ENCODE measurements at regions not wholly inside any gene's neighbourhood (a gene's known extent, or its start where the extent isn't known, plus 50 kb on each side); places are given as distances from the start of the nearest gene placed in this dataset.

DNA sequence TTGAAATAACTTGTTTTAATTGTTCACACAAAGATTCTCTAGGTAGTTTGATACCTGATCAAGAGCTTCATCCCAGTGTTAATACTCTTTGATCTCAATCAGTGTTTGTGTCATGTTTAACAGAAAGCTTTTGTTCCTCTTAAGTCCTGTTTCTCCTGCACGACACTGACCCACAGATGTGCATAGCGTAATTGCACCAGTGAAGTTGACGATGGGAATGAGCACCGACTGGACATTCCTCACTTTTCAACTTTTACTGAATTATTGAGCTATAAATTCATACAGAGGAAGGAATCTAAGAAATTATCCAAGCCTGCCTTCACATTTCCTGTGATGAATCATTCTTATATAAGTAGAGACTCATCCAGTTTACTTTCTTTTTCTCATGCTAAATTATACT lies 878.7 kb upstream of the TENM3 start:
- DNase-seq (ENCODE audit: low read depth) = no peak
- TF ChIP-seq, protein P1, sequence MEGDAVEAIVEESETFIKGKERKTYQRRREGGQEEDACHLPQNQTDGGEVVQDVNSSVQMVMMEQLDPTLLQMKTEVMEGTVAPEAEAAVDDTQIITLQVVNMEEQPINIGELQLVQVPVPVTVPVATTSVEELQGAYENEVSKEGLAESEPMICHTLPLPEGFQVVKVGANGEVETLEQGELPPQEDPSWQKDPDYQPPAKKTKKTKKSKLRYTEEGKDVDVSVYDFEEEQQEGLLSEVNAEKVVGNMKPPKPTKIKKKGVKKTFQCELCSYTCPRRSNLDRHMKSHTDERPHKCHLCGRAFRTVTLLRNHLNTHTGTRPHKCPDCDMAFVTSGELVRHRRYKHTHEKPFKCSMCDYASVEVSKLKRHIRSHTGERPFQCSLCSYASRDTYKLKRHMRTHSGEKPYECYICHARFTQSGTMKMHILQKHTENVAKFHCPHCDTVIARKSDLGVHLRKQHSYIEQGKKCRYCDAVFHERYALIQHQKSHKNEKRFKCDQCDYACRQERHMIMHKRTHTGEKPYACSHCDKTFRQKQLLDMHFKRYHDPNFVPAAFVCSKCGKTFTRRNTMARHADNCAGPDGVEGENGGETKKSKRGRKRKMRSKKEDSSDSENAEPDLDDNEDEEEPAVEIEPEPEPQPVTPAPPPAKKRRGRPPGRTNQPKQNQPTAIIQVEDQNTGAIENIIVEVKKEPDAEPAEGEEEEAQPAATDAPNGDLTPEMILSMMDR (IDR thresholded peaks at IDR 0.05; ENCODE audit: insufficient read depth, low read depth, low read length) = no peak

DNA sequence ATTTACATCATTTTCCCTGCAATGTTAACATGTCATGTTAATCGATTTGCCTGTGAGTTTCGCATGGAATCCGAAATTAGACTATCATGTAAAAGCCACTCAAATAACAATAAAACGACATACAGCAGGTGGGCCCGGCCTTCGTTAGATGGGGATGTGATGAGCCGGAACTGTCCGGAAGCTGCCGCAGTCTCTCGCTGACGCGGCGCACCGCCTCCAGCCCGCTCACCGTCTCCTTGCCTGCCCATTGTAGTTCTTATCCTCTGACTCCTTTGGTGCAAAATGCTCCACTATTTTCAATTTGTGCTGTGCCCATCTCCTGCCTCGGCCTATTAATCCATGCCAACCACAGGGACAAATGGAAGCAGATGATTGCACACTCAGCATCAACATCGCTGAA lies 877.5 kb upstream of the TENM3 start:
- no peak for DNase-seq (ENCODE audit: low read depth)
- H3K4me3 ChIP-seq (ENCODE audit: low read depth, low read length) = no peak overlapping the region
- TF ChIP-seq, protein P1 (IDR thresholded peaks at IDR 0.05; ENCODE audit: insufficient read depth, low read depth, low read length) = no peak

More for the DNA sequence above, 878.7 kb upstream of the TENM3 start:
- no peak overlapping the region for H3K4me3 ChIP-seq (ENCODE audit: low read depth, low read length)

GRCh38 chr4:181372014-181372413 lies 871.2 kb upstream of the TENM3 start:
- DNase-seq (ENCODE audit: low read depth) = no peak
- TF ChIP-seq, protein P1 (IDR thresholded peaks at IDR 0.05; ENCODE audit: insufficient read depth, low read depth, low read length) = no peak

DNA sequence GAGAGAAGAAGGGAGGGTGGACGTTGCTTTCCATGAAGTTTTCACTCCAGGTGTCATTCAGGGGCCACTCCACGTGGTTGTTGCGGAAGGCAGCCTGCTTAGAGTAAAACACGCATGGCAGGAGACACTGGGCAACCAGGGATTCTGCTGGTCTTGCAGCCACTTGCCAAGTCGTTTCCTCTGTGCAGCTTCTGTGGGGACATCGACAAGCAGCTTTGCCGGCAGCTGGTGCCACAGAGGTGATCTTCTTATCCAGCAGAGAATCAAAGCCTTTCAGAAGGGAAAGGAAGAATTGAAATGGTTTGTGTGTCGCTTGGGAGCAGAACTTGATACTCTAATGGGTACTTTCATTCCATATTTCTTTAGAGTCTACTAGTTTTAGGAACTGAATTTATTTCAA lies 867.1 kb upstream of the TENM3 start:
- no peak for DNase-seq (ENCODE audit: low read depth)
- no peak overlapping the region for H3K4me3 ChIP-seq (ENCODE audit: low read depth, low read length)
- TF ChIP-seq, protein P1 (IDR thresholded peaks at IDR 0.05; ENCODE audit: insufficient read depth, low read depth, low read length) = no peak

More at GRCh38 chr4:181372014-181372413, 871.2 kb upstream of the TENM3 start:
- no peak overlapping the region for H3K4me3 ChIP-seq (ENCODE audit: low read depth, low read length)

- no peak for DNase-seq (ENCODE audit: low read depth)
- TF ChIP-seq, protein P1 (IDR thresholded peaks at IDR 0.05; ENCODE audit: insufficient read depth, low read depth, low read length) = no peak
- H3K4me3 ChIP-seq (ENCODE audit: low read depth, low read length) = no peak overlapping the region
Measured at GRCh38 chr4:181388061-181388460, 855.1 kb upstream of the TENM3 start.

DNA sequence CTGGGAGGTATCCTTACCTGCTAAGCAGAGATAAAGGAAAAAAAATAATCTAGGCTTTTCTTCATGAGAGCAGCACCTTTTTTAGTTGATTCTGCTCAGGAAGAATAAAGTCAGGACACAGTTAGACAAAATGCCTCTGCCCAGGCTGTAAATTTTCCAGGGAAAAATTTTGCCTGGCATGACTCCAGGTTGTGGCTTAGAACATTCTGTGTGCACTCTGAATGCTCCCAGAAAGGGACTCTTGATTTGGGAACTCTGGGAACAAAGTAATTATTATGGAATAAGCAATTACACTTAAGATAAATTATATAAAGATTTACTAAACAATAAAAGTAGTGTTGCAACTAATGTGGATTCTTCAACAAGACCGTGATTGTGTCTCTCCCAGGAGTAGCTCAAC lies 826.2 kb upstream of the TENM3 start:
- H3K4me3 ChIP-seq (ENCODE audit: low read depth, low read length) = no peak overlapping the region
- no peak for DNase-seq (ENCODE audit: low read depth)
- TF ChIP-seq, protein P1 (IDR thresholded peaks at IDR 0.05; ENCODE audit: insufficient read depth, low read depth, low read length) = no peak

DNA sequence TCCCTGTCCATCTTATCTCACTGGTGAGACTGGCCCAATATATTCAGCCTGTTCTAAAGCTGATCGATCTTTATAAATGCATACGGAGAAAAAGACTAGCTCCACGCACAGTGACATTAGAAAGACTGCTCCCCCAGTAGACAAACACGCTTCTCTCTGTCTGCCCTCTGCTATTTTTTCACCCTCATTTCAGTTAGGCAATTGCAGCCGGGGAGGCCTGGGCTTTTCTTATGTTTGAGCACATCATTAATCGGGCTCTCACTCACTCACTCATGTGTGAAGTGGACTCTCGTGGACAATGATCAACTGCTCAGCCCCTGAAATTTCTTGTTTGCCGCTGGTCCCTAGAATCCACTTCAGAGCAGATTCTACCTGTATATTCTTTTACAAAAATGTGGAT lies 824.7 kb upstream of the TENM3 start:
- no peak overlapping the region for H3K4me3 ChIP-seq (ENCODE audit: low read depth, low read length)
- TF ChIP-seq, protein P1 (IDR thresholded peaks at IDR 0.05; ENCODE audit: insufficient read depth, low read depth, low read length) = no peak
- no peak for DNase-seq (ENCODE audit: low read depth)
